H1 (cell line): ENCODE measurements at regions not wholly inside any gene's neighbourhood (a gene's known extent, or its start where the extent isn't known, plus 50 kb on each side); places are given as distances from the start of the nearest gene placed in this dataset.

Experiments
- CTCF ChIA-PET: fragments of 300-600 bp; sonication (Branson Sonifier 250); formaldehyde crosslinking; loops from one replicate; lab custom pipeline; 2021; ENCODE audit not compliant: partially characterized antibody; lab: Charles Lee
- POLR2A ChIA-PET: fragments of 300-600 bp; sonication (Branson Sonifier 250); formaldehyde crosslinking; loops from one replicate; lab custom pipeline; 2021; ENCODE audit warnings: inconsistent platforms; ENCODE audit not compliant: partially characterized antibody; lab: Charles Lee
- DNase-seq, 2 experiments: peaks; one replicate each; pipeline versions ENCODE4 v3.0.0 to v3.0.0-alpha.2; 2010 to 2022; ENCODE audit warnings: low spot score in 2 of 2, low read depth in 1 of 2, mixed read lengths in 1 of 2
- FAIRE-seq: peaks from 2 replicates; lab custom pipeline; 2011; peaks lifted over from hg19 to GRCh38; lab: Jason Lieb, UNC
- H2AFZ ChIP-seq: 2 replicates; pipeline ENCODE4 v1.8.1; 2012; ENCODE audit warnings: low read length, inconsistent platforms
- H2AK5ac ChIP-seq: 2 replicates; pipeline ENCODE4 v1.6.1; 2013; ENCODE audit warnings: low read depth, low read length
- H2BK120ac ChIP-seq: replicated peaks from 2 replicates; pipeline ENCODE3; 2013; ENCODE audit warnings: low read depth, low read length, inconsistent platforms
- H2BK12ac ChIP-seq: 2 replicates; pipeline ENCODE4 v1.6.1; 2013; ENCODE audit warnings: low read depth, low read length
- H2BK15ac ChIP-seq: 2 replicates; pipeline ENCODE4 v1.6.1; 2013; ENCODE audit warnings: low read length
- H2BK20ac ChIP-seq: 2 replicates; pipeline ENCODE4 v1.6.1; 2013; ENCODE audit warnings: low read length
- H2BK5ac ChIP-seq: 2 replicates; pipeline ENCODE4 v1.6.1; 2013; ENCODE audit warnings: low read depth, low read length
- H3K14ac ChIP-seq: 2 replicates; pipeline ENCODE4 v1.6.1; 2013; ENCODE audit warnings: inconsistent platforms; ENCODE audit not compliant: insufficient read length
- H3K18ac ChIP-seq: 2 replicates; pipeline ENCODE4 v1.6.1; 2013; ENCODE audit warnings: low read length; ENCODE audit errors: extremely low read depth
- H3K23ac ChIP-seq: 2 replicates; pipeline ENCODE4 v1.6.1; 2013; ENCODE audit warnings: inconsistent platforms; ENCODE audit not compliant: insufficient read length
- H3K23me2 ChIP-seq: 2 replicates; pipeline ENCODE4 v1.6.1; 2013; ENCODE audit warnings: low read depth, low read length
- H3K27ac ChIP-seq: 2 replicates; pipeline ENCODE4 v1.6.1; 2011; ENCODE audit warnings: low read depth, low read length, inconsistent platforms
- H3K27me3 ChIP-seq, 4 experiments: replicated peaks in 1 of 4; 1 replicate in 1 of 4; 2 replicates in 3 of 4; pipeline versions ENCODE4 v1.6.1 to v1.8.1; 2011 to 2013; ENCODE audit warnings: low read length in 3 of 4, mild to moderate bottlenecking in 3 of 4, inconsistent platforms in 2 of 4, mixed read lengths in 2 of 4, moderate library complexity in 1 of 4; ENCODE audit not compliant: control insufficient read depth in 3 of 4, insufficient read depth in 3 of 4; ENCODE audit errors: extremely low read depth in 1 of 4
- H3K36me3 ChIP-seq, 4 experiments: 2 replicates each; pipeline versions ENCODE4 v1.6.1 to v1.8.1; 2011 to 2013; ENCODE audit warnings: mild to moderate bottlenecking in 4 of 4, low read length in 3 of 4, moderate library complexity in 2 of 4, control low read depth in 1 of 4, inconsistent platforms in 1 of 4; ENCODE audit not compliant: insufficient read depth in 4 of 4, control insufficient read depth in 2 of 4
- H3K4ac ChIP-seq: replicated peaks from 2 replicates; pipeline ENCODE3; 2013; ENCODE audit warnings: low read length, low read depth, mixed read lengths, inconsistent platforms; ENCODE audit not compliant: insufficient read length
- H3K4me1 ChIP-seq, 4 experiments: replicated peaks in 1 of 4; 1 replicate in 1 of 4; 2 replicates in 3 of 4; pipeline versions ENCODE4 v1.6.1 to v1.8.1; 2011 to 2013; ENCODE audit warnings: low read length in 3 of 4, inconsistent platforms in 2 of 4, mixed read lengths in 1 of 4; ENCODE audit not compliant: insufficient read depth in 4 of 4, control insufficient read depth in 3 of 4
- H3K4me2 ChIP-seq, 2 experiments: 2 replicates each; pipeline versions ENCODE4 v1.6.1 to v1.8.1; 2011 to 2013; ENCODE audit warnings: low read depth in 2 of 2, low read length in 2 of 2, control low read depth in 1 of 2, inconsistent platforms in 1 of 2, mild to moderate bottlenecking in 1 of 2; ENCODE audit not compliant: insufficient read depth in 1 of 2
- H3K4me3 ChIP-seq, 4 experiments: fragments of 200-600, 300-600 bp in 1 of 4; sonication (generic), shearing (Covaris generic), sonication (Bioruptor Twin) in 1 of 4; 2 replicates each; pipeline versions ENCODE4 v1.5.1 to v1.8.1; 2011 to 2016; ENCODE audit warnings: low read length in 4 of 4, low read depth in 3 of 4, control low read depth in 2 of 4, inconsistent platforms in 2 of 4, mild to moderate bottlenecking in 2 of 4, mixed read lengths in 1 of 4, moderate library complexity in 1 of 4; ENCODE audit not compliant: insufficient read depth in 2 of 4; ENCODE audit errors: extremely low read depth in 1 of 4
- H3K56ac ChIP-seq: replicated peaks from 2 replicates; pipeline ENCODE3; 2013; ENCODE audit warnings: low read depth, mild to moderate bottlenecking, mixed read lengths, low read length, inconsistent platforms; ENCODE audit not compliant: insufficient read length
- H3K79me1 ChIP-seq: 2 replicates; pipeline ENCODE4 v1.6.1; 2013; ENCODE audit warnings: low read depth, low read length, control low read depth
- H3K79me2 ChIP-seq, 2 experiments: 2 replicates each; pipeline versions ENCODE4 v1.6.1 to v1.8.1; 2012 to 2013; ENCODE audit warnings: low read length in 2 of 2, mild to moderate bottlenecking in 2 of 2, inconsistent platforms in 1 of 2; ENCODE audit not compliant: insufficient read depth in 2 of 2, control insufficient read depth in 1 of 2
- H3K9ac ChIP-seq, 4 experiments: replicated peaks in 1 of 4; 1 replicate in 1 of 4; 2 replicates in 3 of 4; pipeline versions ENCODE4 v1.6.1 to v1.8.1; 2011 to 2013; ENCODE audit warnings: low read depth in 3 of 4, low read length in 3 of 4, control low read depth in 2 of 4, mild to moderate bottlenecking in 2 of 4, moderate library complexity in 2 of 4, inconsistent platforms in 1 of 4; ENCODE audit errors: extremely low read depth in 1 of 4
- H3K9me3 ChIP-seq, 2 experiments: 2 replicates each; pipeline versions ENCODE4 v1.6.1 to v1.8.1; 2012 to 2013; ENCODE audit warnings: mild to moderate bottlenecking in 2 of 2, moderate library complexity in 2 of 2, control low read depth in 1 of 2, inconsistent platforms in 1 of 2, low read depth in 1 of 2, low read length in 1 of 2, mixed read lengths in 1 of 2; ENCODE audit not compliant: insufficient read depth in 2 of 2
- H4K20me1 ChIP-seq, 2 experiments: replicated peaks in 1 of 2; 2 replicates each; pipeline versions ENCODE3 to v1.8.1; 2011 to 2013; ENCODE audit warnings: inconsistent platforms in 2 of 2, low read length in 2 of 2, mild to moderate bottlenecking in 1 of 2; ENCODE audit not compliant: insufficient read depth in 2 of 2, control insufficient read depth in 1 of 2
- H4K5ac ChIP-seq: 2 replicates; pipeline ENCODE4 v1.6.1; 2013; ENCODE audit warnings: low read length, low read depth, mixed read lengths, inconsistent platforms; ENCODE audit not compliant: insufficient read length
- H4K8ac ChIP-seq: 2 replicates; pipeline ENCODE4 v1.8.0; 2013; ENCODE audit warnings: mild to moderate bottlenecking, moderate library complexity, low read length, inconsistent platforms; ENCODE audit not compliant: insufficient read depth; ENCODE audit errors: extremely low read depth
- H4K91ac ChIP-seq: replicated peaks from 2 replicates; pipeline ENCODE3; 2013; ENCODE audit warnings: low read length, mixed read lengths, inconsistent platforms; ENCODE audit not compliant: insufficient read length
- CEBPB ChIP-seq: IDR thresholded peaks from 2 replicates; pipeline ENCODE4 v1.6.1; 2012; ENCODE audit warnings: low read depth, low read length
- HDAC2 ChIP-seq, 2 experiments: fragments of 300-600 bp in 1 of 2; sonication (generic) in 1 of 2; IDR thresholded peaks; 2 replicates each; pipeline ENCODE4 v1.6.1; 2011 to 2012; ENCODE audit warnings: low read depth in 2 of 2, low read length in 2 of 2, mild to moderate bottlenecking in 2 of 2, moderate library complexity in 2 of 2, borderline replicate concordance in 1 of 2, inconsistent platforms in 1 of 2
- WGBS, 2 experiments: shearing (Covaris generic) in 1 of 2; methylation state at CpG; one replicate each; pipeline versions ENCODE4 v1.1.6 to v1.1.7; 2013 to 2015; ENCODE audit warnings: low lambda C conversion rate in 2 of 2, mixed read lengths in 2 of 2, inconsistent platforms in 1 of 2, low coverage in 1 of 2, missing lambda C conversion rate in 1 of 2; ENCODE audit not compliant: insufficient replicate concordance in 2 of 2, insufficient coverage in 1 of 2, insufficient read length in 1 of 2; ENCODE audit errors: extremely low coverage in 1 of 2, missing lambda C conversion rate in 1 of 2; 5-methylcytosine and 5-hydroxymethylcytosine counted together

GRCh38 chr7:33794419-33794818 is 110.9 kb upstream of the BMPER start:
- no peak overlapping the region for H4K5ac ChIP-seq
- no peaks in the 10 kb centered on the region for H3K79me1 ChIP-seq
- no peak overlapping the region for H3K9ac ChIP-seq
- no peaks in the 10 kb centered on the region for H4K20me1 ChIP-seq
- no peaks in the 10 kb centered on the region for H3K79me2 ChIP-seq
- no peaks in the 10 kb centered on the region for H3K27me3 ChIP-seq
- no peak for FAIRE-seq
- H3K4me3 ChIP-seq: no peak overlapping the region
- no peak overlapping the region for H3K4ac ChIP-seq
- H2BK120ac ChIP-seq: no peak overlapping the region
- H2BK12ac ChIP-seq: no peak overlapping the region
- no peak overlapping the region for H2BK5ac ChIP-seq
- POLR2A ChIA-PET: interaction anchor here (0.6 kb wide), 1 partner anchor 530 kb away, joined by 3 read pairs; no protein-coding TSS in a partner anchor
- no peak overlapping the region for H3K56ac ChIP-seq
- no peak overlapping the region for H3K18ac ChIP-seq
- DNase-seq: no peak
- no peak overlapping the region for H4K91ac ChIP-seq
- H3K14ac ChIP-seq: no peak overlapping the region
- peaks cover 4 to 15% (median 11%) of the 10 kb centered on the region in 4 experiments; a peak in 4 of 7 replicates for H3K4me1 ChIP-seq
- H3K4me2 ChIP-seq: no peak overlapping the region
- no peak overlapping the region for H4K8ac ChIP-seq
- CTCF ChIA-PET: interaction anchor here (1.0 kb wide), 1 partner anchor 13 kb away, joined by 3 read pairs; no protein-coding TSS in a partner anchor
- H3K27ac ChIP-seq: no peak overlapping the region
- no peaks in the 10 kb centered on the region; a peak in 2 of 8 replicates for H3K36me3 ChIP-seq
- H2BK15ac ChIP-seq: no peak overlapping the region
- no peak overlapping the region for H2AFZ ChIP-seq
- H3K9me3 ChIP-seq: no peaks in the 10 kb centered on the region
- H3K23me2 ChIP-seq: no peaks in the 10 kb centered on the region
- TF ChIP-seq CEBPB (no peak), HDAC2 (IDR thresholded peaks at IDR 0.05; ENCODE audit: borderline replicate concordance in 1 of 2, low read depth in 2 of 2, low read length in 2 of 2) (no peak)
- TF ChIP-seq, all 59 proteins: peak for 0
- no peak overlapping the region for H3K23ac ChIP-seq
- no peak overlapping the region for H2AK5ac ChIP-seq
- 85% methylated on average over 6 of the region's 6 CpGs; no CpG with 5 or more reads in 1 of the 2 experiments for WGBS, 2 experiments
- H2BK20ac ChIP-seq: no peak overlapping the region
